ENCODE measurements at regions not wholly inside any gene's neighbourhood (a gene's known extent, or its start where the extent isn't known, plus 50 kb on each side); places are given as distances from the start of the nearest gene placed in this dataset.

GRCh38 chrX:85493821-85494220 is 114.4 kb upstream of the POF1B start:
- H3K36me3 ChIP-seq (ENCODE audit: control insufficient read depth in 4 of 4, insufficient read depth in 3 of 4, low read depth in 1 of 4, low read length in 3 of 4): no peaks in the 10 kb centered on the region
- no peaks in the 10 kb centered on the region for H3K4me1 ChIP-seq (ENCODE audit: control insufficient read depth in 4 of 4, insufficient read depth in 4 of 4, low read length in 3 of 4)
- WGBS: 76% methylated on average over 3 of the region's 3 CpGs
- DNase-seq (ENCODE audit: low spot score): no peak
- H3K27ac ChIP-seq (ENCODE audit: low read depth in 1 of 2, low read length in 2 of 2): no peak overlapping the region
- no peak overlapping the region for H3K9ac ChIP-seq (ENCODE audit: low read depth in 1 of 2, low read length in 2 of 2)
- TF ChIP-seq JUND (IDR thresholded peaks at IDR 0.05) (no peak), FOXA1 (IDR thresholded peaks at IDR 0.05) (no peak), EGR1 (IDR thresholded peaks at IDR 0.05; ENCODE audit: low read depth in 2 of 2) (no peak), REST (IDR thresholded peaks at IDR 0.05) (no peak), ZBTB33 (IDR thresholded peaks at IDR 0.05) (no peak), RXRA (IDR thresholded peaks at IDR 0.05) (no peak), FOXA2 (IDR thresholded peaks at IDR 0.05) (no peak), HNF4A (conservative IDR thresholded peaks at IDR 0.05) (no peak), SP1 (IDR thresholded peaks at IDR 0.05) (no peak), HNF4G (IDR thresholded peaks at IDR 0.05) (no peak), NR2F2 (IDR thresholded peaks at IDR 0.05) (no peak), RAD21 (IDR thresholded peaks at IDR 0.05) (no peak), ATF3 (IDR thresholded peaks at IDR 0.05) (no peak), CTCF (IDR thresholded peaks at IDR 0.05; ENCODE audit: low read depth, low read length, missing input control) (no peak), GABPA (IDR thresholded peaks at IDR 0.05 in 1 of 2, conservative IDR thresholded peaks at IDR 0.05 in 1 of 2) (no peak), YY1 (IDR thresholded peaks at IDR 0.05) (no peak), MAX (IDR thresholded peaks at IDR 0.05) (no peak), TAF1 (conservative IDR thresholded peaks at IDR 0.05) (no peak)
- peaks cover 0 to 2% (median 0%) of the 10 kb centered on the region in 4 donors for H3K27me3 ChIP-seq (ENCODE audit: control insufficient read depth in 4 of 4, insufficient read depth in 4 of 4, low read length in 3 of 4)
- H3K9me3 ChIP-seq (ENCODE audit: control insufficient read depth in 4 of 4, low read length in 3 of 4): no peaks in the 10 kb centered on the region
- no peak overlapping the region for H3K4me3 ChIP-seq (ENCODE audit: low read depth in 1 of 3, low read length in 3 of 3)

Measured in liver (tissue), 8 donors.